NCI-H1092 (cell line): ENCODE measurements at regions not wholly inside any gene's neighbourhood (a gene's known extent, or its start where the extent isn't known, plus 50 kb on each side); places are given as distances from the start of the nearest gene placed in this dataset.
"Not testable (repeated sequence)": the region's sequence is repeated elsewhere in the genome, so short reads cannot be mapped to it uniquely, and the experiment has no call there.

Experiments
- DNase-seq: peaks from one replicate; lab custom pipeline; 2025; lab: John Stamatoyannopoulos, UW

- no peak for DNase-seq
These were observed 245.2 kb downstream of the PLOD2 start for GRCh38 chr3:145915787-145916186.

DNA sequence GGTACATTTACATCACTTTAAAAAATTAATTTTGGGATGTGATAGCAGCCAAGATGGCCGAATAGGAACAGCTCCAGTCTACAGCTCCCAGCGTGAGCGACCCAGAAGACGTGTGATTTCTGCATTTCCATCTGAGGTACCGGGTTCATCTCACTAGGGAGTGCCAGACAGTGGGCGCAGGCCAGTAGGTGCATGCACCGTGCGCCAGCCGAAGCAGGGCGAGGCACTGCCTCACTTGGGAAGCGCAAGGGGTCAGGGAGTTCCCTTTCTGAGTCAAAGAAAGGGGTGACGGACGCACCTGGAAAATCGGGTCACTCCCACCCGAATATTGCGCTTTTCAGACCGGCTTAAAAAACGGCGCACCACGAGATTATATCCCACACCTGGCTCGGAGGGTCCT, 233.2 kb downstream of the PLOD2 start:
- DNase-seq, result not testable (repeated sequence)

GRCh38 chr3:145936971-145937370, 224.0 kb downstream of the PLOD2 start:
- DNase-seq, result no peak

GRCh38 chr3:145939431-145939830, 221.6 kb downstream of the PLOD2 start:
- no peak for DNase-seq

- no peak for DNase-seq
These were observed 218.9 kb downstream of the PLOD2 start for GRCh38 chr3:145942052-145942451.

DNA sequence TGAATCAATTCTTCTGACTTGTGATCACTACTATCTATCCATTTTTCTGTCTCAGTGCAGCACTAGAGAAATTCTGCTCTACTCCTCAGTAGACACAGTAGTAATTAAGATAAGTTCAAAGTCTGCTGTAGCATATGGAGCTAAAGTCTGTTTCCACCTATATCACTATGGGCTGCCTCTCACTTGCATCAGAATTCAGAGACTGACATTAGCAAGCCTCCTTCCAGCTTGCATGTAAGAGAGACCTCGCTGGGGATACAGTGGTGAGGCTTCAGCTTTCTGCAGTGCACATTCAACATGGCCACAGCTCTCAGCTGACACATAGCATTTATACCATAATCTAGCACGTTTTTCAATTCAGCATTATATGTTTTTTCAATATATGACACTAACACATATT, 217.0 kb downstream of the PLOD2 start:
- no peak for DNase-seq

DNA sequence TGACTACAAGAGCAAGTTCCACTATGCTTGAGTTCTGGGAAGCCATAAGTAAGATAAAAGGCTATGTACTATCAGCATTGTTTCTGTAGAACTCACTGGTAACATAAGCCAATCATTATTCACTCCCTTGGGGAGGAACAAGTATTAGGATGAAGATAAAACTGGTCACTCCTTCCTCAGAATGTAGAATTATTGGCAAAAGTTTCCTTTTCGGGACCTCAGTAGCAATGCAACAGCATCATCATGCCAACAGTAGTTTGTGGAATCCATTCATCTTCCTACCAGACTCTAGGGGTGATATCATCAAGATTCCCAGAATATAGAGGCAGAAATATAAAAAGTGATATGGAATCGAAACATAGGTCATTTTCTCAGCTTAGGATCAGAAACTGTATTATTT, 209.5 kb downstream of the PLOD2 start:
- no peak for DNase-seq

- DNase-seq, result no peak
These were observed 208.4 kb downstream of the PLOD2 start for GRCh38 chr3:145952536-145952935.

GRCh38 chr3:145953316-145953715, 207.7 kb downstream of the PLOD2 start:
- no peak for DNase-seq

GRCh38 chr3:145959457-145960088, 201.4 kb downstream of the PLOD2 start:
- DNase-seq, result no peak

DNA sequence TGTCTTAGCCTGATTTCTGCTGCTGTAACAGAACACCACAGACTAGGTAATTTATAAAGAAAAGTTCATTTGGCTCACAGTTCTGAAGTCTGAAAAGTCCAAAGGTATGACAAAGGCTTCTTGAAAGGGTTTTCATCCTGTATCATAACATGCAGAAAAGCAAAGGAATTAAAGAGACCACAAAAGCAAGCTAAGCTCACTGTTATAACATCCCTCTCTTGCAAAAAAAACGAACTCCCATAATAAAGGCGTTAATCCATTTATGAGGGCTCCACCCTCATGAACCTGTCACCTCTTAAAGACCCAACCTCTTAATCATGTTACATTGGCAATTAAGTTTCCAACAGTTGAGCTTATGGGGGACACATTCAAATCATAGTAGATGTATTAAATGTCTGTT, 197.9 kb downstream of the PLOD2 start:
- no peak for DNase-seq

GRCh38 chr3:145967043-145967442, 193.9 kb downstream of the PLOD2 start:
- DNase-seq, result no peak

- DNase-seq, result no peak
These were observed 189.8 kb downstream of the PLOD2 start for GRCh38 chr3:145971186-145971585.

- no peak for DNase-seq
These were observed 188.1 kb downstream of the PLOD2 start for GRCh38 chr3:145972851-145973250.

DNA sequence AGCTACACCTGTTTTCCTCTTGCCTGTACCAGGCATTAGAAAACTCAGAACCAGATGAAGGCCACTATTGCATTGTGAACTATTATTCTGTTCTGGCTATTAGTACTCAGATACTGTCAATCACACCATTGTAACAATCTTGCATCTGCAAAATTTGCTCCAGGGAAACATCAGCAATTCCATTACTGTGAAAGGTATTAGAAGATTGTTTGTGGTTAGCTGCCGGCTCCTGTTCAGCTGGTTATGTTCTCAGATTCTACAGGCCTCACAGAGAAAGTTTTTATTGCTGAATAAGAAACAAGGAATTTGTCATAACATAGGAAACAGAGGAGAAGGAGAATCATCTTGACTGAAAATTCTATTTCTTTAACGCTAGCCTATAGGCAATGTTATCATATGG, 179.9 kb downstream of the PLOD2 start:
- no peak for DNase-seq

DNA sequence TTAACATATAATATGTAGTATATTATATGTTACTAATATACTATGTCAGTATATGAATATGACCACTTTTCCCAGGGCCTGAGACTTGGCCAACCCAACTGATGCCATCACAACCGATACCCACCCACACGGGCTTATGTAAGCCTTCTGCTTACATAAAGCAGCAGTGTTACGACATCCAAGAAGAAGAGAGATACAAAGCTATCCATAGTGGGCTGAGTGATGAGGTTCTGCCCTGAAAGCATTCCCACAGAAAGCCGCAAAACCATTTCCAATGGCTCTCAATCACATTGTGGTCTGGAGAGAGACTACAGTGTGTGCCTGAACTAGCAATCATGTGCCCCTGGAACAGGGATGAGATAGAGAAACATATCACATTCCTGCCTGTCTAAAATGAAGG, 177.9 kb downstream of the PLOD2 start:
- DNase-seq, result no peak
